ENCODE measurements at regions not wholly inside any gene's neighbourhood (a gene's known extent, or its start where the extent isn't known, plus 50 kb on each side); places are given as distances from the start of the nearest gene placed in this dataset.

GRCh38 chr6:62746968-62747367 is 460.9 kb upstream of the KHDRBS2 start:
- TF ChIP-seq TEAD4 (IDR thresholded peaks at IDR 0.05) (no peak), TAF1 (IDR thresholded peaks at IDR 0.05; ENCODE audit: low read depth) (no peak), CEBPB (IDR thresholded peaks at IDR 0.05) (no peak), EP300 (IDR thresholded peaks at IDR 0.05; ENCODE audit: borderline replicate concordance) (no peak), YY1 (IDR thresholded peaks at IDR 0.05; ENCODE audit: low read depth) (no peak), CREB1 (IDR thresholded peaks at IDR 0.05; ENCODE audit: low read depth) (no peak), ZBTB7A (IDR thresholded peaks at IDR 0.05; ENCODE audit: low read depth) (no peak), NFIC (IDR thresholded peaks at IDR 0.05) (no peak), FOXM1 (IDR thresholded peaks at IDR 0.05; ENCODE audit: borderline replicate concordance, low read depth) (no peak)
- TF ChIP-seq, protein P1, sequence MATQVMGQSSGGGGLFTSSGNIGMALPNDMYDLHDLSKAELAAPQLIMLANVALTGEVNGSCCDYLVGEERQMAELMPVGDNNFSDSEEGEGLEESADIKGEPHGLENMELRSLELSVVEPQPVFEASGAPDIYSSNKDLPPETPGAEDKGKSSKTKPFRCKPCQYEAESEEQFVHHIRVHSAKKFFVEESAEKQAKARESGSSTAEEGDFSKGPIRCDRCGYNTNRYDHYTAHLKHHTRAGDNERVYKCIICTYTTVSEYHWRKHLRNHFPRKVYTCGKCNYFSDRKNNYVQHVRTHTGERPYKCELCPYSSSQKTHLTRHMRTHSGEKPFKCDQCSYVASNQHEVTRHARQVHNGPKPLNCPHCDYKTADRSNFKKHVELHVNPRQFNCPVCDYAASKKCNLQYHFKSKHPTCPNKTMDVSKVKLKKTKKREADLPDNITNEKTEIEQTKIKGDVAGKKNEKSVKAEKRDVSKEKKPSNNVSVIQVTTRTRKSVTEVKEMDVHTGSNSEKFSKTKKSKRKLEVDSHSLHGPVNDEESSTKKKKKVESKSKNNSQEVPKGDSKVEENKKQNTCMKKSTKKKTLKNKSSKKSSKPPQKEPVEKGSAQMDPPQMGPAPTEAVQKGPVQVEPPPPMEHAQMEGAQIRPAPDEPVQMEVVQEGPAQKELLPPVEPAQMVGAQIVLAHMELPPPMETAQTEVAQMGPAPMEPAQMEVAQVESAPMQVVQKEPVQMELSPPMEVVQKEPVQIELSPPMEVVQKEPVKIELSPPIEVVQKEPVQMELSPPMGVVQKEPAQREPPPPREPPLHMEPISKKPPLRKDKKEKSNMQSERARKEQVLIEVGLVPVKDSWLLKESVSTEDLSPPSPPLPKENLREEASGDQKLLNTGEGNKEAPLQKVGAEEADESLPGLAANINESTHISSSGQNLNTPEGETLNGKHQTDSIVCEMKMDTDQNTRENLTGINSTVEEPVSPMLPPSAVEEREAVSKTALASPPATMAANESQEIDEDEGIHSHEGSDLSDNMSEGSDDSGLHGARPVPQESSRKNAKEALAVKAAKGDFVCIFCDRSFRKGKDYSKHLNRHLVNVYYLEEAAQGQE (IDR thresholded peaks at IDR 0.05; ENCODE audit: low read depth): no peak
- TF ChIP-seq, protein P2, sequence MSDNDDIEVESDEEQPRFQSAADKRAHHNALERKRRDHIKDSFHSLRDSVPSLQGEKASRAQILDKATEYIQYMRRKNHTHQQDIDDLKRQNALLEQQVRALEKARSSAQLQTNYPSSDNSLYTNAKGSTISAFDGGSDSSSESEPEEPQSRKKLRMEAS (IDR thresholded peaks at IDR 0.05): no peak

- no peak for TF ChIP-seq FOXM1 (IDR thresholded peaks at IDR 0.05; ENCODE audit: borderline replicate concordance, low read depth)
- TF ChIP-seq EP300 (IDR thresholded peaks at IDR 0.05; ENCODE audit: borderline replicate concordance): no peak
- no peak for TF ChIP-seq EGR1 (IDR thresholded peaks at IDR 0.05)
- TF ChIP-seq TCF12 (IDR thresholded peaks at IDR 0.05; ENCODE audit: low read depth): no peak
- no peak for TF ChIP-seq RAD21 (IDR thresholded peaks at IDR 0.05; ENCODE audit: low read depth)
- no peak for TF ChIP-seq USF1 (IDR thresholded peaks at IDR 0.05)
- no peak for TF ChIP-seq TAF1 (IDR thresholded peaks at IDR 0.05; ENCODE audit: low read depth)
- no peak for TF ChIP-seq TEAD4 (IDR thresholded peaks at IDR 0.05)
- no peak for TF ChIP-seq ZBTB7A (IDR thresholded peaks at IDR 0.05; ENCODE audit: low read depth)
- TF ChIP-seq, protein P2 (IDR thresholded peaks at IDR 0.05): no peak
- no peak for TF ChIP-seq YY1 (IDR thresholded peaks at IDR 0.05; ENCODE audit: low read depth)
Measured at GRCh38 chr6:62746161-62746560, 460.1 kb upstream of the KHDRBS2 start.

GRCh38 chr6:62740596-62740995 is 454.6 kb upstream of the KHDRBS2 start:
- no peak for TF ChIP-seq CEBPB (IDR thresholded peaks at IDR 0.05)
- no peak for TF ChIP-seq FOXM1 (IDR thresholded peaks at IDR 0.05; ENCODE audit: borderline replicate concordance, low read depth)
- no peak for TF ChIP-seq RAD21 (IDR thresholded peaks at IDR 0.05; ENCODE audit: low read depth)
- no peak for TF ChIP-seq ZBTB7A (IDR thresholded peaks at IDR 0.05; ENCODE audit: low read depth)
- no peak for TF ChIP-seq NFIC (IDR thresholded peaks at IDR 0.05)
- TF ChIP-seq TEAD4 (IDR thresholded peaks at IDR 0.05): no peak
- TF ChIP-seq TAF1 (IDR thresholded peaks at IDR 0.05; ENCODE audit: low read depth): no peak
- TF ChIP-seq USF1 (IDR thresholded peaks at IDR 0.05): no peak
- no peak for TF ChIP-seq YY1 (IDR thresholded peaks at IDR 0.05; ENCODE audit: low read depth)
- no peak for TF ChIP-seq EP300 (IDR thresholded peaks at IDR 0.05; ENCODE audit: borderline replicate concordance)
- no peak for TF ChIP-seq TCF12 (IDR thresholded peaks at IDR 0.05; ENCODE audit: low read depth)
- no peak for TF ChIP-seq CREB1 (IDR thresholded peaks at IDR 0.05; ENCODE audit: low read depth)
- no peak for TF ChIP-seq EGR1 (IDR thresholded peaks at IDR 0.05)
- TF ChIP-seq, protein P2 (IDR thresholded peaks at IDR 0.05): no peak
- TF ChIP-seq, protein P1 (IDR thresholded peaks at IDR 0.05; ENCODE audit: low read depth): no peak

DNA sequence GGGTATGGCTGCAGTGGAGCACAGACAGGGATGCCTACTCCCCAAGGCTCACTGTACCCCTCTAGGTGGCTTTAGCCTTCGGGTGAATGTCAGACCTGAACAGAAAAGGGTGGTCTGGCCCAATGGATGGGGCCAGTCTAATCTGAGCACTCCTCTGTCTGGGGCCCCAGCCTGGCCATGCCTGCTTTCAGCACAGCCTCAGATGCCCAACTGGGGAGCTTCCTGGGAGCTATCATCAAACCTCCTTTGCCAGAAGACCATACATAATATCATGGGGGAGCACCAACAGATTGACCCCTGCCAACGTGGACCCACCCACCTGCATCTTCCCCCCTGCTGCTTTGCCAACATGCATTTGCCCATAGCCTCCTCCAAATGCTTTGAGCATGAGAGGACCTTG is 454.1 kb upstream of the KHDRBS2 start:
- TF ChIP-seq TAF1 (IDR thresholded peaks at IDR 0.05; ENCODE audit: low read depth): no peak
- no peak for TF ChIP-seq EP300 (IDR thresholded peaks at IDR 0.05; ENCODE audit: borderline replicate concordance)
- TF ChIP-seq, protein P1 (IDR thresholded peaks at IDR 0.05; ENCODE audit: low read depth): no peak
- no peak for TF ChIP-seq CREB1 (IDR thresholded peaks at IDR 0.05; ENCODE audit: low read depth)
- TF ChIP-seq CEBPB (IDR thresholded peaks at IDR 0.05): no peak
- TF ChIP-seq USF1 (IDR thresholded peaks at IDR 0.05): no peak
- no peak for TF ChIP-seq TCF12 (IDR thresholded peaks at IDR 0.05; ENCODE audit: low read depth)
- no peak for TF ChIP-seq ZBTB7A (IDR thresholded peaks at IDR 0.05; ENCODE audit: low read depth)
- TF ChIP-seq RAD21 (IDR thresholded peaks at IDR 0.05; ENCODE audit: low read depth): no peak
- no peak for TF ChIP-seq TEAD4 (IDR thresholded peaks at IDR 0.05)
- TF ChIP-seq EGR1 (IDR thresholded peaks at IDR 0.05): no peak
- no peak for TF ChIP-seq YY1 (IDR thresholded peaks at IDR 0.05; ENCODE audit: low read depth)
- TF ChIP-seq, protein P2 (IDR thresholded peaks at IDR 0.05): no peak
- TF ChIP-seq NFIC (IDR thresholded peaks at IDR 0.05): no peak
- TF ChIP-seq FOXM1 (IDR thresholded peaks at IDR 0.05; ENCODE audit: borderline replicate concordance, low read depth): no peak
